NCI-H526 (cell line): ENCODE measurements at regions not wholly inside any gene's neighbourhood (a gene's known extent, or its start where the extent isn't known, plus 50 kb on each side); places are given as distances from the start of the nearest gene placed in this dataset.
"Not testable (repeated sequence)": the region's sequence is repeated elsewhere in the genome, so short reads cannot be mapped to it uniquely, and the experiment has no call there.

ENCODE experiments used
- DNase-seq, 2 experiments: peaks; one replicate each; lab custom pipeline; 2025; lab: John Stamatoyannopoulos, UW

DNA sequence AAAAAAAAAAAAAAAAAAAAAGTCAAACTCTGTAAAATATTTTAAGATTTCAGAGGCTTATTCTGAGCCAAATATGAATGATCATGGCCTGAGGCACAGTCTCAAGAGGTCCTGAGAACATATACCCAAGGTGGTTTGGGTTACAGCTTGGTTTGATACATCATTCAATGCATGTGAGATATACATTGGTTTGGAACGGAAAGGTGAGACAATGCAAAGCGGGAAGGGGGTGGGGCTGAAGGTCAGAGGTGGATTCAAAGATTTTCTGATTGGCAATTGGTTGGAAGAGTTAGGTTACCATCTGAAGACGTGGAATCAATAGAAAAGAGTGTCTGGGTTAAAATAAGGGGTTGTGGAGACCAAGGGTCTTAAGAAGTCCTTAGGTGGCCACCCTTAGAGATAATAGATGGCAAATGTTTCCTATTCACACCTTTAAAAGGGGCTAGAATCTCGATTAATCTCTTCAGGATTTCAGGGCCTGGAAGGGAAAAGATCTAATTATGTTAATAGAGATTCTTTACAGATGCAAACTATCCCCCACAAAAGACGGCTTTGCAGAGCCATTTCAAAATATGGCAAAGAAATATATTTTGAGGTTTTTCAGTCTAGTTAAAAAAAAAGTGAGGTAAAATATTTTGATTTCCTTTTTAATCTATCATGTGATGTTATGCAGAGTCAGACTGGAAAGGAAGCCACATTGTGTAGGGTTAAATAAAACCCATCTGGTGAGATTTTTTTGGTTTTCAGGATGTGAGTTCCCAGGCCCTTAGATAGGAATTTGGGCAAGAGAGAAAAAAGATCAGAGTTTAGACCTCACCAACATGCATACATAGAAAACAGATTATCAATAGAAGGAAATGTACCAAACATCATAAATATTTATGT, 173.8 kb upstream of the CNOT2 start:
- DNase-seq, result no peak

DNA sequence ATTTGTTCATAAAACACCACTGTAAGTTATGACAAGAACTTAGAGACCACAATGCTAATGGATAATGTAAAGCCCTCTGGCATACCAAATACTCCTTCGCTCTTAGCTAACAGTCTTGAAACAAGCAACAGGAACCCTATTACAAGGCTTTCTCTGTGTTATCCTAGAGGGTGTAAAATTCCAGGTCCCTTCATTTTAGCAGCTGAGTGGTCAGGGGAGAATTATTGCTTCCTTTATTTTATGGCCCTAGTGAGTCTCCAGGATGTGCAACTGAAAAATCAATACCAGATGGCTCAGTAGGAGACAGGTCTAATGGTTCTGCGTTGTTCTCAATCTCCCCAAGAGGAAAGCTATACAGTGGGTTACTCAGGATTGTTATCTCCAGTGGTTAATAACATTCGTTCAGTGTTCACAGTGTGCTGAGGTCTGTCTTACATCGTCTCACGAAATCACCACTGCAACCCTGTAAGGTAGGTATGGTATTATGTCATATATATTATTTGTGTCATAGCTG, 172.7 kb upstream of the CNOT2 start:
- DNase-seq, result no peak

DNA sequence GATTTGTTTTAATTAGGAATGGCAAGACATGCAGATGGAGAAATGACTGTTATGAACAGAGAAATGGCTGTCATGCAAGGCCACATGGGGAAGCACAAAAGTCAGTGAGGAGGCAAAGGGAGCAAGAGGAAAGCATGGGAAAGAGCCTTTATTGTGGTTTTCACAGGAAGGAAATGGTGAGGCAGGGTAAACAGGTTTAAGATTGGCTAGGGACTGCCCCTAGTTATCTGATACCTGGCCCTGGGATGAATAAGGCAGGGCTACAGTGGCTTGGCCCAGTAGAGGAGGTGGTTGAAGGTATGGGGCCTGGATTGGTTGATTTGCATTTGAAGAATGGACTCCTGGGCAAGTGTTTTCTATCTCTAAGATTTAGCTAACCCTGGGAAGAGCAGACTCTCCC, 168.7 kb upstream of the CNOT2 start:
- DNase-seq, result no peak

DNA sequence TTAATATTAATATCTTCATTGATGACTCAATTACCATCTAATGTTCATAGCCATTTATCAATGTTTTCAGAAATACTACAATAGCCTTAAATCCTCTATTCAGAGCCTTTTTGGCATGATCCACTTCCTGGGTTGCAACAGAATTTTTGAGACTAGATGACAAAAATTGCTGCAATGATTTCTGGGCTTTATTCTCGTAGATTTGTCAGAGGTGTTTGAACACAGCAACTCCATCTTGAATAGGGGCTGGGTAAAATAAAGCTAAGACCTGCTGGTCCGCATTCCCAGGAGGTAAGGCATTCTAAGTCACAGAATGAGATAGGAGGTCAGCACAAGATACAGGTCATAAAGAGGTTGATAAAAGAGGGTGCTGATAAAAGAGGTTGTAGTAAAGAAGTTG, 165.8 kb upstream of the CNOT2 start:
- DNase-seq, result no peak

DNA sequence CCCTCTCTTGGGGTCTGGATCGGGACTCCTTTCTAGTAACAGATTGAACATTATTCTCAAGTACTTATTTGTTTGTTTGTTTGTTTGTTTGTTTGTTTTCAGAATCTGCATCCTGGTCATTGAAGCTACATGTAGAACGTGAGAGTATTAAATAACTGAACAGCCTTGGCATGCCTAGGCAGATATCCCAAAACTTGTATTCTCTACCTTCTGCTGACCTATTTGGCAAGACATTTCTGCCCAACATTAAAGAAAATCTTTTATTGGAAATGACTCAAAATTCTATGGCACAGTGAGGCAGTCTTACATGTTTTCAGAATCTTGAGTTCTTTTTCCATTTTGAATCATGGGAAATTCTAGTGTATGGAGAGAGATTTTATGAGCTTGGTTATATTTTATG, 165.1 kb upstream of the CNOT2 start:
- no peak for DNase-seq

DNA sequence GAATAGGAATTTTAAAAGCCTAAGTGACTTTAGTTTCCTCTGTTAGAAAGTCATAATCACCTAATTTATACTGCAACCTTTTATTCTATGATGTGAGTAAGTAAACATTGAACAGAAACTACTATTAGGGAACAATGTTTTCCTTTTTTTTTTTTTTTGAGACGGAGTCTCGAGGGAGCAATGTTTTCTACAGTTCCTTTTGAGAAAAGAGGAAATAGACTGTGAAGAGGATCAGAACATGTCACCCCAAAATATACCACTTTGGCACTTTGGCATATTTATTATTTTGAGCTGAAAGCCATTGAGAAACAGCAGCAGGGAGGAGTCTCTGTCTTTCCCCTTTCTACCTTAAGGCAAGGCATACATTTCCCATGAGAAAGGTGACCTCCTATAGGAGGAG, 162.7 kb upstream of the CNOT2 start:
- no peak for DNase-seq

DNA sequence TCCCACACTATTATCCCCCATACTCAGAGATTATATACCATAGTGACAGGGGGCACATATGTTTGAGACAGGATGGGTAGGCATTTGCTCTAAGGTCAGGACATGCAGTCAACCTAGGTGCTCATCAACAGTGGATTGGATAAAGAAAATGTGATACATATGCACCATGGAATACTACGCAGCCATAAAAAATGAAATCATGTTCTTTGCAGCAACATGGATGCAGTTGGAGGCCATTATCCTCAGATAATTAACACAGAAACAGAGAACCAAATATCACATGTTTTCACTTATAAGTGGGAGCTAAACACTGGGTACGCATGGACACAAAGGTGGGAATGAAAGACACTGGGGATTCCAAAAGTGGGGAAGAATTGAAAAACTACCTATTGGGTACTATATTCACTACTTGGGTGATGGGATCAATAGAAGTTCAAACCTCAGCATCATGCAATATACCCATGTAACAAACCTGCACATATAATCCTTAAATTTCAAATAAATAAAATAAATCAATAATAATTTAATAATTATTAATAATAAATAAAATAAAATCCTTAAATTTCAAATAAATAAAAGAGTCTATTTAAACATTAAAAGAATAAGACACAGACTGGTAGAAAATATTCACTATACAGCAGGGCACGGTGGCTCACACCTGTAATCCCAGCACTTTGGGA, 160.1 kb upstream of the CNOT2 start:
- DNase-seq, result no peak

DNA sequence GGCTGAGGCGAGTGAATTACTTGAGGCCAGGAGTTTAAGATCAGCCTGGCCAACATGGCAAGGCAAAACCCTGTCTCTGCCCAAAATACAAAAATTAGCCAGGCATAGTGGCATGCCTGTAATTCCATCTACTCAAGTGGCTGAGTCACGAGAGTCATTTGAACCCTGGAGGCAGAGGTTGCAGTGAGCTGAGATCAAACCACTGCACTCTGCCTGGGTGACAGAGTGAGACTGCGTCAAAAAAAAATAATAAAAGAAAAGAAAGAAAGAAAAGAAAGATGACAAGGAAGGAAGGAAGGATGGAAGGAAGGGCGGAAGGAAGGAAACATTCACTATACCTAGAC, 159.6 kb upstream of the CNOT2 start:
- DNase-seq, result no peak

DNA sequence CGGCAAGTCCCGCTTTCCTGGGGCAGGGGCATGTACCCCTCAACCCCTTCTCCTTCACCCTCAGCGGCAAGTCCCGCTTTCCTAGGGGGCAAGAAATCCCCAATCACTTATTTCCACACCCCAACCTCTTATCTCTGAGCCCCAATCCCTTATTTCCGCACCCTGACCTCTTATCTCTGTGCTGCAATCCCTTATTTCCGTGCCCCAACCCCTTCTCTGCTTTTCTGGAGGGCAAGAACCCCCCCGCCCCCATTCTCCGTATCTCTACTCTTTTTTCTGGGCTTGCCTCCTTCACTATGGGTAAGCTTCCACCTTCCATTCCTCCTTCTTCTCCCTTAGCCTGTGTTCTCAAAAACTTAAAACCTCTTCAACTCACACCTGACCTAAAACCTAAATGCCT, 156.9 kb upstream of the CNOT2 start:
- not testable (repeated sequence) for DNase-seq

DNA sequence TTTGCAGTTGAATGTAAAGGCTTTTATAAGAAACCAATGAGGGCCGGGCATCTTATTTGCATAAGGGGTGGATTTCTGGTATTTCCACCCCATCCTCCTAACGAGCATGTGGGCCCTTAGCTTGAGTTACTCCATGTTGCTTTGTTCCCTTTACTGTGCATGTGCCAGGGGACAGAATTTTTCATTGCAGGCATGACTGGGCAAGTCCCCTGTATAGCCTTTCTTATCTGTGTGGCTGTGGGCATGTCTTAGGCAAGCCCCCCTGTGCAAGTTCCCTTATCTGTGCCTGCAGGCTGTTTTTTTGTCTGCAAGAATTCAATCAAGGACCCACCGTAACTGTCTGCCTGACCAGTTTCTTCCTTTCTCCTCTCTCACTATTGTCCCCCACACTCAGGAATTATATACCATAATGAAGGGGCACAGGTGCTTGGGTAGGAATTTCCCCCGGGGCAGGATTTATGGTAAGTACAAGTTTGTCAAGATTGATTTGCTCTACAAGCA, 152.2 kb upstream of the CNOT2 start:
- DNase-seq, result peak in 1 of 2 experiments; percentile 11

DNA sequence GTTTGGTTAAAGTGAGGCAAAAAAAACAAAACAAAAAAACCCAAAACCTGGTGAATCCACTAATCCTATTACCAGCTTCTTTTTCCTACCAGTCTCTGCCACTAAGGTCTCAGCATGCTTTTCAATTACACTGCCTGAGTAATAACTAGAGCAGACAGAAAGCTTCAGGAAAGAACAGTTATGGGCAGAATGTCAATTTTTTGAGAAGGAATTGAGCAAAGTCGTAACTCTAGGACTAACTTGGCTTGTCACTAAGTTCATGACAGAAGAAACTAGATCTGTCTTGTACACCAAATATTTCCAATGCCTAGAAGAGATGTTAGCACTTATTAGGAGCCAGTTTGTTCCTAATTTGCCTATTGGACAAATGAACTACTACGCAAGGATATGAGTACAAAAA, 148.8 kb upstream of the CNOT2 start:
- DNase-seq, result no peak

DNA sequence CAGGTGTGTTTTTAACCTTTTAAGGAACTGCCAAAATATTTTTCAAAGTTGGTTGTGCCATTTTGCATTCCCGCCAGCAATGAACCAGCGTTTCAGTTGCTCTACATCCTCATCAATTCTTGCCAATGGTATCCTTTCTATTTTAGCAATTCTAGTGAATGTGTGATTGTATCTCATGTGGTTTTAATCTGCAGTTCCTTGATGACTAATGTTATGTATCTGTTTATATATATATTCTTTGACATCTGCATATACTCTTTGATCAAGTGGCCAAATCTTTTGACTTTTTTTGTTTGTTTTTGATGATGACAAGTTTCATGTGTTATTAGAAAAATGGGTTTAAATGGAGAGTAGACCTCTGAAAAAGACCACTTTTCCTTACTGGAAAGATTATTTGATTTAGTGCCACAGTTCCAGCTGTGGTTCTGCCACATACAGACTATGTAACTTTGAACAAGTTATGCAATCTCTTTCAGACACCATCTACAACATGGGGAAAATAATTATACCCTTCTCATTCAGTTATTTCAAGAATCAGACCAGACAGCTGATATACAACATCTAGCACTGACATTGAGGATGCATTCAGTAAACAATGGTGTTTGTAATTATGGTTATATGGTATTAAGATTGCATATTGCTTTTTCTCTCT, 146.3 kb upstream of the CNOT2 start:
- DNase-seq, result no peak

DNA sequence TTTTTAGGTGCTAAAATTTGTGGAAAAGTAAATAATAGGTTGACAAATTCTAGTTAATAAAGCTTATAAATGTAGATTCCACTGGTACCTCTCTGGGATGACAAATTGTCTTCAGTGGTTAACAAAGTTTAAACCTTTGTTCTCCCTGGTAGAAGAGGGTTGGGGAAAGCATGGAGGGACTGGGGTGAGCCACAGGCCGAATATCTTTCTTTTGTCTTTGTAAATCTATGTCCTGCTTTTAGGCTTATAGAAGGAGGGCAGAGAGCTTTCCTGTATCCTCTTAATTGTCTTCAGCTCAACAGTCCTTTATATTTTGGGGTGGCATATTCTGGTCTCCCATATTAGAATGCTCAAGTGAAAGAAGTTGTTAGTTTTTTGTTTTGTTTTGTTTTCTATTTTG, 142.2 kb upstream of the CNOT2 start:
- DNase-seq, result no peak

DNA sequence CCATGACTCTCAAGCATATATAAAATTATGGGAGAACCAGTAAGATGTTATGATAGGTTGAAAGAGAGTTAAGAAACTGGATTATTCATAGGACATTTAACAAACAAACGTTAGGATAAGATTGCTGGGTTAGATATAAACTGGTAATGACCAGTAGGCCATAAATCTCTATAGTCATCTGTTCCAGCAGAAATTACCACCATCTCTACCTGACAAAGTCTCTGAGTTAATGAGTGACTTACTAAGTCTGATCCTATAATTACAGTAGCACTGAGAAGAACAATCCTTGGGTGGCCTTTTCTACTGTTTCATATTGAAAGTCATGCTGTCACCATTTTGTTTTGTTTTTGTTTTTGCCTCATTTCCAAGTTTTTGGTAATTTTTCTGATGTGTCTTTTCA, 136.9 kb upstream of the CNOT2 start:
- no peak for DNase-seq

DNA sequence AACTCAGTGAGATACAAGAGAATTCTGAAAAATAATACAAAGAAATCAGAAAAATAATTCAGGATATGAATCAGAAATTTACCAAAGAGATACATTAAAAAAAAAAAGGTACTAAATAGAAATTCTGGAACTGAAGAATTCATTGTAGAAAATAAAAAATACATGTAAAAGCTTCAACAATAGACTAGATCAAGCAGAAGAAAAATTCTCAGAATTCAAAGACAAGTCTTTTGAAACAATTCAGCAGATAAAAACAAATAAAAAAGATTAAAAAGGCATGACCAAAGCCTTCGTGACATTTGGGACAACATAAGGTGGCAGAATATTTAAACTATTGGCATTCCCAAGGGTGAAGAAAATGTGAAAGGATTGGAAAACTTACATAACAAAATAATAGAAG, 133.1 kb upstream of the CNOT2 start:
- DNase-seq, result no peak

DNA sequence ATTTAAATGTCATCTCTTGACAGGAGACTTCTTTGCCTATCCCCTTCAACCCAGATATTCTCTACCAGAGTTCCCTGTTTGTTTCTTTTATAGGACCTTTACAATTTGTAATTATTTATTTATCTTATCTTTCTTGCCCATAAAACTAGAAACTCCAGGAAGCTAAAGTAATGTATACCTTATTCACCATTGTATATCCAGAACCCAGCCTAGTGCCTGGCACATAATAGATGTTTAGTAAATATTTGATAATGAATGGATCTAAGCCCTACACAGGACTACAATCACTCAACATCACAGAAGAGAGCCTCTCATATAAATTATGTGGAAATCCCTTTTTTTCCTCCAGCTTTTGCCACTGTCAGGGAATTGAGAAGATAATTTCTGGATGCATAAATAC, 125.6 kb upstream of the CNOT2 start:
- DNase-seq, result no peak

DNA sequence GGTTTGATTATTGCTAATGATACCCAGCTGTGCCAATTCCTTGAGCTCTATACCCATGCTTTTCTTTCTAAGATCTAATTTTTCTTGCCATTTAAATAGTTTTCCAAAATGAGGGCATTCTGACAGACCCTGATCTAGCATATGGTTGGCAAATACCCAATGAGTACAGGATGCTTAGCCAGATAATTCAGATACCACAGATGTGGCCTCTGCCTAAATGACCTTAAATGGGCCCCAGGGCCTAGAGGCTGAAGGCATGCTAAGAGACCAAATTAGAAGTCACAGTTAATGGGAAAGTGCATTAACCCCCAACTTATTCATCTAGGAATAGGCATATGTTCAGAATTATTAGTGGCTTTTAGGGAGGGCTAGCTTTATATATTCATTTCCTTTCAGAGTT, 122.3 kb upstream of the CNOT2 start:
- no peak for DNase-seq

DNA sequence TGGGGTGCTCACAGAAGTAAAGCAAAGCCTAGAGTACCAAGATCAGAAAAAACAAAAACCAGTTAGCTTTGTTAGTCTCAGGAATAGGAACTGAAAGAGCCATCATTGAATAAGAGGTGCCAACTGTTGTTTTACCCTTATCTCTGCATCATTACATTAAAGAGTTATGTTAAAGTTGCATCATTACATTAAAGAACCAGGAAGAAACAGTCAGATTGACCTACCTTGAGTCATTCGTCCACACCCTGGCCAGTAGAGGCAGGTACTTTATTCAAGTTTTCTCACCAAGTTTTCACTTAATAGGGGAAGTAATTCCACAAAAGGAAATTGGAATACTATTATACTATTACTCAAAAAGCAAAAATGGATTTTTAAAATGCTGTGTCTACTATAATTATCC, 121.7 kb upstream of the CNOT2 start:
- no peak for DNase-seq

DNA sequence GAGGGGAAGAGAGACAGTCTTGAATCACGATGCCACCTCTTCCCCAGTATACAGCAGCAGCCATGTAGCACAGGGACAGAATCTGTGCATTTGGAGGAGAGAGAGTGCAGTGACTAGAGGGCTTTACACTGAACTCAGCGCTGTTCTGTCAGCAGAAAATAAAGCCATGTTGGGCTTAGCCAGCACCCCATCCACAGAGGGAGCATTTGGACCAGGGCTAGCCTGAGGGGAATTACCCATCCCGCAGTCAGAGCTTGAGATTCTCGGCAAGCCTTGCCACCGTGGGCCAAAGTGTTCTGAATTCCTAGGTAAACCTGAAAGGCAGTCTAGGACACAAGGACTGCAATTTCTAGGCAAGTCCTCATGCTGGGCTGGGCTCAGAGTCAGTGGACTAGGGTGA, 120.4 kb upstream of the CNOT2 start:
- DNase-seq, result no peak

DNA sequence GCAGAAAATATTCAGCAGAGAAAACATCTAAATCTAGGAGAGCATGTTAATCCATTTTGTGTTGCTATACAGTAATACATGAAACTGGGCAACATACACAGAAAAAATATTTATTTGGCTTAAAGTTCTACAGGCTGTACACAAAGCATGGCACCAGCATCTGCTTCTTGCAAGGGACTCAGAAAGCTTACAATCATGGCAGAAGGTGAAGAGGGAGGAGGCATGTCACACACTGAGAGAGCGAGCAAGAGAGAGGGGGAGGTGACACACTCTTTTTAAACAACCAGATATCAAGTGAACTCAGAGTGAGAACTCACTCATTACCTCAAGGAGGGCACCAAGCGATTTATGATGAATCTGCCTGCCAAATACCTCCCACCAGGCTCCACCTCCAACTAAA, 94.2 kb upstream of the CNOT2 start:
- DNase-seq, result no peak

DNA sequence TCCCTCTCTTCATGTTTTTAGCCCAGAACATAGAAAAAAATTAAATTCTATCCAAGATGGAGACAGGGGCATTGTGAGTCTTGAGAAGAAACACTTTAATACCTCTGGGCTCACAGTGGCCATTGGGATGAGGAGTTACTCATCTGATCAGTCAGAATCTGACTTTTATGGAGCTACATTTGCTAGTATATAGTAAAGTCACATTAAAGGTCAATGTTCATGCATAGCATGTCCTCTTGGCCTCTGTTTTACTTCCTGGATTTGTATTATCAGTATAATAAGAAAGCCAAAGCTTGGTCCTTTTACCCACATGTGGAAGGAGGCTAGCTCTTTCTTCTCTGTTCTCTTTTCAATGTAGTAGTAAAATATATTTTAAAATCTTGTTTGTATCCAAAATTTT, 93.6 kb upstream of the CNOT2 start:
- DNase-seq, result no peak

DNA sequence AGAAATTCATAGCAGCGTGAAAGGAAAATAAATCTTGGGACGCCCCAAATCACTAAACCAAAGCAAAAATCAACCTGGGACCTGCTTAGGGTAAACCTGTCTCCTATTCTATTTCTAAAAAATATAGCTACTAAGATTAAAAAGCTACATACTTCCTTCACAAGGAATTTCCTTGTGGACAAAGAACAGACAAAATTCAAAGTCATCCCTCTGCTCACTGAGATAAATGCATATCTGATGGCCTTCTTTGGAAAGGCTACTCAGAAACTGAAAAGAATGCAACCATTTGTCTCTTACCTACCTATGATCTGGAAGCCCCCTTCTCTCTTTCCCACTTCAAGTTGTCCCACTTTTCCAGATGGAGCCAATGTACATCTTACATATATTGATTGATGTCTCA, 93.0 kb upstream of the CNOT2 start:
- DNase-seq, result no peak

DNA sequence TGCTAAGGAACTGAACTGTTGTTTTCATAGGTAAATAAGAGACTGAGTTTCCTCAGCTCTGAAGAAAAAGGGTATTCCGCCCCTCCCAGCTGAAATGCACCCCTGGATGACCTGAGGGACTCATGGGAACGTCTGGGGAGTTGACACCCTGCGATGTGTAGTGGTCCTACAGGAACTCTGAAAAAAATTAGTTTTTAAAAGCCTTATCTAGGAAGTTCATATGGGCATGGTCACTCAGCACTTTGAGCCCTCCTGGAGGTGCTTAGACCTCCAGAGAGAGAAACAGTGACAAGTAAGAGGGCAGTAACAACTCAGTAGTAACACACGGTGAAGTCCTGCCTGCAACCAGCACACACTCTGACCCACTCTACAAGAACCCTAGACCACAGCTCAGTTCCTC, 91.2 kb upstream of the CNOT2 start:
- no peak for DNase-seq
